LNCAP (cell line): ENCODE measurements at regions not wholly inside any gene's neighbourhood (a gene's known extent, or its start where the extent isn't known, plus 50 kb on each side); places are given as distances from the start of the nearest gene placed in this dataset.

Experiments used
- CTCF ChIP-seq: fragments of 450-650 bp; IDR thresholded peaks from 2 replicates; pipeline ENCODE4 v1.5.1; 2017; ENCODE audit warnings: mild to moderate bottlenecking

- no peak for TF ChIP-seq CTCF
Measured at GRCh38 chr4:10245751-10246150, 129.2 kb upstream of the WDR1 start.

- no peak for TF ChIP-seq CTCF
Measured at GRCh38 chr4:10243856-10244255, 127.3 kb upstream of the WDR1 start.

GRCh38 chr4:10240691-10241090 is 124.1 kb upstream of the WDR1 start:
- TF ChIP-seq CTCF = no peak

- TF ChIP-seq CTCF = no peak
Measured at GRCh38 chr4:10239982-10240654, 123.5 kb upstream of the WDR1 start.

- TF ChIP-seq CTCF = no peak
Measured at GRCh38 chr4:10237131-10237530, 120.5 kb upstream of the WDR1 start.

- TF ChIP-seq CTCF = no peak
Measured at GRCh38 chr4:10232114-10232513, 115.5 kb upstream of the WDR1 start.

- no peak for TF ChIP-seq CTCF
Measured at GRCh38 chr4:10226756-10227155, 110.2 kb upstream of the WDR1 start.

GRCh38 chr4:10225096-10225495 is 108.5 kb upstream of the WDR1 start:
- TF ChIP-seq CTCF = no peak
